Retina (tissue), 1 donor: ENCODE measurements at regions not wholly inside any gene's neighbourhood (a gene's known extent, or its start where the extent isn't known, plus 50 kb on each side); places are given as distances from the start of the nearest gene placed in this dataset.

ENCODE experiments used
- DNase-seq: peaks from one replicate; pipeline ENCODE4 v3.0.0-alpha.2; 2016

DNA sequence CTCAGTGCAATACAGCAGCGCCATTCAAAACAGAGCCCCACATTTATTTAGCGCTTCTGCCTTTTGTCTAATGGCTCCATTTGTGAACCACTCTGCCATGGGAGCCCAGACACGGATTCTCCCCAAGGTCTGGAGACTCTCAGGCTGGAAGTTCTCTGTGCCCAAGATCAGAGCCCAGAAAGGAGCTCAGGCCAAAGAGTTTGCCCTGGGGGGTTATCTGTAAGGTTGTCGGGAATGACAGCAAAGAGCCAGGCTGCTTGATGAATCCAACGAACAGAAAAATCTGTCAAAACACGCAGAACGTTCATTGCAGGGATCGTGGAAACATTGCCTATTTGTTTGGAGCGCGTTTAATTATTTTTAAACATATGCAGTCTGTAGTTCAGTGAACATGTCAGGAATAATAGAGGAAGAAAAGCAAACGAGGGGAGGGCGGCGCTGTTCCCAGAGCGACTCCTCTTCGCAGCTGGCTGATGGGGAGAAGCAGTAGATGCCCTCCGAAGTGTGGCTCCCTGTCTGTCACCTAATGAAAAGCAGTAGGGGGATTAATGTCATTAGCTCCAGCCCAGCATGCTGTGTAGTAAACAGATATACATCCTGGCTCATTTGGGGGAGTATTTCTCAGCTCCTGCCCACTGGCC is 464.9 kb upstream of the MPDZ start:
- DNase-seq, result peak; percentile 78

DNA sequence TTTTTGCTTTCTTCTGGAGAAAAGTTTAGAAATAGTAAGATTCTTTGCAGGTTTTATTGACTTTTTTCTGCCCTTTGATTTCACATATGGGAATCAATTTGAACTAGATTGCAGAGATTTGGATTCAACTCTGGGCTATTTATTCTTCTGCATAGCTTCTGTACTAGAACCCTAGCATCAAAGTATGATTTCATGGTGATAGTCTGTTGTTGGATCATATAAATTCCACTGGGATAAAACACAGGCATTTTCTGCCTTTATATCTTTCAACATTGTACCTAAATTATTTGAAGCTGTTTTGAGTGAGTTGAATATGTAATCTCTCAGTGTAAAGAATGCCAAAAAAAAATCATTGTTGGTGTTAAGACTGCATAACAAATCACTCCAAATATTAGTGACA is 458.4 kb upstream of the MPDZ start:
- no peak for DNase-seq

DNA sequence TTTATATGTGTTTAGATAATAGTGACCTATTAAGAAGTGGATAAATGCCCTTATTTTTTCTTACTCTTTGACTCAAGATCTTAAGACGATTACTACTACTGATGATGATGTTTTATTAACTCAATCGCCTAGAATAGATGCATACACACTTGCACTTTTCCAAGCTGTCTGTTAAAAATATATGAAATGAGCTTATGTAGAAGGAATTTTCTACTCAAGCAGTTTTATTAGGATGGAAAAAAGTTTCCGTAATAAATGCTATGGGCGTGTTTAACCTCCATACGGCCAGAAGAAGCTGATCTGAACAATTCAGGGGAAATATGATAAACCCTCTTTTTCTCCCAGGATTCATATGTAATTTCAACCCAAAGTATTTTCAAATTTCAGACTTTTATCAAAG is 455.7 kb upstream of the MPDZ start:
- DNase-seq, result no peak

DNA sequence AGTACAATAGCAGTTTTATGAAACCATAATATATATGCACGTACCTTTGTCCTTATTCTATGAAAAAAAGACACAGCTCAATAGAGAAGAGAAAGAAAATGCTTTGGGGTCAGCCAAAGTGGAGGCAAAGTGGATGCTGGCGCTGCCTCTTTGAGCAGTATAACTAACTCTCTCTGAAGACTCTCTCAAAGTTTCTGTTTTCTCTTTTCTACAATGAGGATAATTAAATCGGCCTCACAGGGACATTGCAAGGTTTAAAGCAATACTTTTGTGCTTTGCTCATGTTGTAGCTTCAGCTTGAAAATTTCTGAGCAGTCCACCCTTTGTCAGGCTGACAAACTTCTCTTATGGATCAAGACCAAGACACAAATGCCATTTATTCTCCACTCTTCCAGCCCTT is 455.1 kb upstream of the MPDZ start:
- DNase-seq, result no peak

DNA sequence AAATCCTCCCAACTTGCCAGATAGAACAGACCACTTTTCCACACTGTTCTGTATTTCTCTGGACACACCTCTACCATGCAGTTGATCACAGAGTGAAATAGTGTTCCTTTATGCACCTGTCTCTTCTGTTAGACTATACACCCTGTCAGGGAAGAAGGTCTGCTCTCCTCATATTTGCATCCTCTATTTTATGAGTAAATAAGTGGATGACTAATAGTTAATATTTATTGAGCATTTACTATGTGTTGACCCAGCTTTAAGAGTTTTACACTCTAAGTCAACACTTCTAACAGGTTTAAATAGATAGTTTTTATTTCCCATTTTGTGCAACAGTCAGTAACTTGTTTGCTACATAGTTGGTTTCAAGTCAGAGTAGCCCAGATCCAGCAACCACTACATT is 452.8 kb upstream of the MPDZ start:
- DNase-seq, result no peak

DNA sequence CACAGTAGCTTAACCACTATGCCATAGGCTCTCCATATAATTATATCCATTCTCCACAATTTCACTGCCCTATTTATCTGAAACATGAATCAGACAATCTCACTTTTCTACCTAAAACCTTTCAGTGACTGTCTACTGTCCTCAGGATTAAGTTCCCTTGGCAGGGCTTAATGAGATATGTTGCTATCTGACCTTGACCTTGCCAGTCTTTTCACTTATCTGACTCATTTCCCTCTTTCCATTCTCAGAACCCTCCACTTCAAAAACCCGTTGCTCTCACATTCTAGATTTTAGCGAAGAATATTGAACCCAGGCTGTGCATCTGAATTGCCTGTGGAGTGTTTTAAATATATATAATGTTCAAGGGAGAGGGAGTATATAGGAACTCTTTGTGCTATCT is 452.1 kb upstream of the MPDZ start:
- DNase-seq, result no peak

DNA sequence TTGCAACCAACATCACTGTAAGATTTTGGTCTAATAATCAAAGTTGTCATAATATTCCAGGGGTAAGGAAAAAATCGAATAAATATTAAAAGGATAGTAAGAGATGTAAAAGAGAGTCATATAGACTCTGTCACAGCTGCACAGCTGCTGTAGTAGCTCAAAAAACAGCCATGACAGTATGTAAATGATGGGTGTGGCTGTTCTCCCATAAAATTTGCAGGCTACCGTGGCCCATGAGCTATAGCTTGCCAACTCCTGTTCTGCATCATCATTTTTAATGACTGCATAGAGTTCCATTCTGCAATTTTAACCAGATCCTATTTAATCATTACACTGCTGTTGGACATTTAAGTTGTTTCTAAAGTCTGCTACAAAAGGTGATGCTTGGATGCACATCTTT is 450.5 kb upstream of the MPDZ start:
- no peak for DNase-seq

DNA sequence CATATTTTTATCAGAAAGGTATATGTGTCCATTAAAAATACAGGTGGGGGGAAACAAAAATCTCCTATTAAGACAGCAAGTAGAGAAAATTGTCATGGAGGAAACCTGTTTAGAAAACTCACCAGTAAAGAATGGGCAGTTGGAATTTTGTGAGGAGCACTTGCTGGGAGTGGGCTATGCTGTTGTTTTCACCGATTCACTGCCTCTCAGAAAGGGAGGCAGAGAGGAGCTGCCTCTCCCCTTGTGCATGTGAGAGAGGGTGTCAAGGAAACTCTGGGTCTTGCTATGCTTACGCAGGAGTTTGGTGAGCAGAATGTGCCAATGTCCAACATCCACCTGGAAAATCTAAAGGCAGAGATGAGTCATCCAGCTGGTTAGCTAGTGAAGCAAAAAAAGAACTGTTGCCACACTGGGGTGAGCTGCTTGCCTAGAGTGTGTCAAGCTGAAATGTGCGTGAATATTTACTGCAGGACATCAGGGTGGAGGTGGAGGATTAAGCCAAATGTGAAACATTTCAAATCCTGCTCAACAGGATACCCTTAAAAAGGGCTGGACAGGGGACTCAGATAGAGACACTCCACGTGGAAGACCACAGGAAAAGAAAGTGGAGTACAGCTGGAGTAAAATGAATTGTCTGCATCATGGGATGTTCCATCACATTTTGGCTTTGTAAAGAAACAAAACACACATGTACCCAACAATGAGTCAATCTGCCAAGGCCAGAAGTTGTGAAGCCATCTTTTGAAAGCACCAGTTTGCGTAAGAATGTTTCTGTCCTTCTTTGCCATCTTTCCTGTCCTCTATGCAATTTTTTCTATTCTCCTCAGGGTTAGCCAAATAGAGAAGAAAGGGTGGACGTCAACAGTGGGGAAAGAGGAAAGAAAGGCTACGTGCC is 449.7 kb upstream of the MPDZ start:
- DNase-seq, result no peak

DNA sequence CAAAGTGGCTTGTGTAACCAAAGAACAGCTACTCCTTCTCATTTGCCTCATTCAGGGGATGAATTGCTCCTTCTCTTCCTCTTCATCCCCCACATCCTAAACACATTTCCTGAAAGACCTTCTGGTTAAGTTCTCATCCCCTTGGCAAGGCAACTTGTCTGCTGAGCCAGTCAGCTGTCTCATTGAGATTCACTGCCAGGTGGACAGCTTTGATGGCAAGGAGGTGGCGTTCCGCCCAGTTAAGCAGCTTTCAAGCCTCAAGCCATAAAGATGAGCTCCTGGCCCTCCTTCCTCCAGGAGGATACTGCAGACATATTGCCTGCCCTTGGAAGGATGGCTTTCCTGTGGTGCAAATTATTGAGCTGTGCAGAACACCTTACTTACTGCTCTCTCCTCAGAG is 448.6 kb upstream of the MPDZ start:
- DNase-seq, result no peak

DNA sequence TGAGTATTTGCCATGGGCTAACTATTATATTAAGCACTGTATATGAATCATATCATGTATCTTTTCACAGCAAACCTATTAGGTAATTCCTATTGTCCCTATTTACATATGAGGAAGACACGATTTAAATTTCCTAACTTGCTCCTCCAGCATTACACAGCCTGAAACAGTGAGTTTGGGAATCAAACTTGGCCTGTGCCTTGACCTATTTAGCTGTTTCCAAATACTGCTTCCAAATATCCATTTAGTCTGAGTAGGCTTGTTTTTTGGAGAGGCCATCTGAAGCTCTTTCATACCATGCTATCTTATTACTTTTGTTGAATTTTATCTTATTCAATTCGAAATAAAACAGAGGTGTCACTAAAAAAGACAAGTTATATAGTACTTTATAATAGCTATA is 447.3 kb upstream of the MPDZ start:
- no peak for DNase-seq

DNA sequence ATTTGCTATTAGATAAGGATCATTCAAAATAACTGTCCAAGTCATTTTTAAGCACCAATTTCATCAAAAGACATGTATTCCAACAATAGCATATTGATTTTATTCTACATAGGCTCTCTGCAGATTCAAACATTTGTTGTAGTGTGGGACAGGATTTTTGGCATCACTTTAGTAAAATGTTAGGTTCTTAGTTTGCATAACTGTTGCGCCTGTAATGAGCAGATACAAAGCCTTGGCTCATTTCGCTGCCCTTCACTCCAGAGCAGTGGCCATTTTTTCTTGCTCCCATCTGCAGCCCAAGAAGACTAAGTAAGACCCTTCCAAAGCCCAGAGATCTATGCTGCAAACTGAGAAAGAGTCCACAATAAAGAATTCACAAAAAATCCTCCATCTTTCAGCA is 446.0 kb upstream of the MPDZ start:
- no peak for DNase-seq

DNA sequence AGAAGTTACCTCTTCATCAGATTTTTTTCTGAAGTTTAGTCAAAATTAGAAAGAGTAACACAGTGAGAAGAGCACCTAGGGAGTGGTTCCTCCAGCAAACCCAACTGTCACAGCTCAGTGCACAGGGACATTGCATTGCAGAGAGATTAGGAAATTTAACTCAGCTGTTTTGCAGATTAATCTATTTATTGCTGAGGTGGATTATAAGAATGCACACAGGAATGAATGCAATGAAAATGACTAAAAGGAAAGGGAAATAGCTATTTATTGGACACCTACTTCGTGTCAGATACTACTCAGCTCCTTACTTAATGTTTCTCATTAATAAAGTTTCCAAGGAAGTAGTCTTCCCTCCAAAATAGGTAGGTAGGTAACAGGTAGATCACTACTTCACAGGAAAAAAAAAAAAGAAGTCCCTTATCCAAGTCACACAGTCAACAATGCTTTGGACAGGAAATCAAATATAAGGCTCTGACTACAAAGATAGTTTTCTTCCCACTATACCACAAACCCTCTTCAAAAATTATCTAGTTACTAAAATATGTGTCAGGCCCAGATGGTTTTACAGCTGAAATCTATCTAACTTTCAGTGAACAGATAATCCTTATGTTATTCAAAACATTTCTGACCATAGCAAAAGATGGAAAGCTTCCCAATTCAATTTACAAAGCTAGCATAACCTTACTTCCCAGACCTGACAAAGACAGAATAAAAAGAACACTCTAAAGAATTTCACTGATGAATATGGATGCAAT is 442.2 kb upstream of the MPDZ start:
- DNase-seq, result no peak

DNA sequence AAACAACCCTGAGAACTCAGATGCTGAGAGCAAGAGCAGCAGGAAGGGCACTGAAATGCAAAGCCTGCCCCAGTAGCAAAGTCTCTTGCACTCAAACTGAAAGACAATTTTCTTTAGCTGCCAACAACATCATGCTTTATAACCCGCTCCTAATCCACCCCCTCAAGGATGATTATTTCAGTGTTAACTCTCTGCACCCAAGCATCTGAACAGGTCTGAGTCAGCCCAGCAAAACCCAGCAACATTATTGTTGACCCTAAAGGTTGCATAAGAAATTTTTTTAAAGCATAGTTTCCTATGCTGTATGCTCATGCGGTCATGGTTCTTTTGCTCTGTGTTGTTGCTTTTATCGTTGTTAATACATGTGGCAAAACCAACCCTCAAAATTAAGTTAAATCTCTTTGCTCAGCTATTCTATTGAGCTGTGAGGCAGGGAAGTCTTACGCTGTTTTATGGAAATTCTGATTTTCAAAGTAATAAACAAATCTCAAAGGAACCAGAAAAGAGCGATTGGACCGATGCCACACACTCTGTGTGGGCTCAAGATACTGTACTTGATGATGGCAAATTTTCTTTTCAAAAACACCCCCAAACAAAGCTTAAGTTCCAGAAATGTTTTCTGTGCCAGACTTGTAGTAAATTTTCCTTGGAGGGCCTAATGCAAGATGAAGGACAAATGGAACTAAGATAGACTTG is 440.6 kb upstream of the MPDZ start:
- no peak for DNase-seq

DNA sequence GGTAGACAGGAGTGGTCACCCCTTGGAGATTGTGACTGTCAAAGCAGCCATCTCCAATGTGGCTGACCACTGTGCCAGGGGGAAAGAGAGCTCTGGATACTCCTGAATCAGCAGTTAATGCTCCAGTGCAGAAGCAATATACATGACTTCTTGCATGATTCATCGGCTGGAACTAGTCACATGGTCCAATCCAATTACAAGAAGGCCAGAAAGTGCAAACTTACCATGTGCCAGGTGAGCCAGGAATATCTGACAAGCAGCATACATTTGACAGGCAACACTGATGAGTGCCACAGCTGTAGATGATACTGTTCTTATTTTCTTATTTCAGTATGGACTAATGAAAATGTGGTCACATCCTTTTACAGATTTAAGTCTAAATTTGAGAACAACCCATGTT is 440.0 kb upstream of the MPDZ start:
- DNase-seq, result no peak

DNA sequence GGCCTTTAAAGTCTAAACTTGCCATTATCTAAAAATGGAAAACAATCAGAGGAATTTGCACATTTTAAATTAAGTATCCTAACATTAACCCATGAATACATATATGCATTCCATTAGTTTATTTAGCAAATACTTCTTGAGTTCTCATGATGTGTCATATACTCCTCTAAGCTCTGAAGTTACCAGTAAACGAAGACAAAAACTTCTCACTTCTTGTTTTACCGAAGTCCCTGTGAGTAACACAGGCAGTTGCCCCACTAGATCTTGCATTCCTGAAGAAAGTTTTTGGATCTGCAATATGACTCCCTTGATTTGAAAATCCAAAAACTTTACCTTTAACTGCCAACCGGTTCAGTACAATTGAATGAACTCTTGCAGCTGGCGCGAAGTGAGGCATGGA is 439.0 kb upstream of the MPDZ start:
- no peak for DNase-seq

DNA sequence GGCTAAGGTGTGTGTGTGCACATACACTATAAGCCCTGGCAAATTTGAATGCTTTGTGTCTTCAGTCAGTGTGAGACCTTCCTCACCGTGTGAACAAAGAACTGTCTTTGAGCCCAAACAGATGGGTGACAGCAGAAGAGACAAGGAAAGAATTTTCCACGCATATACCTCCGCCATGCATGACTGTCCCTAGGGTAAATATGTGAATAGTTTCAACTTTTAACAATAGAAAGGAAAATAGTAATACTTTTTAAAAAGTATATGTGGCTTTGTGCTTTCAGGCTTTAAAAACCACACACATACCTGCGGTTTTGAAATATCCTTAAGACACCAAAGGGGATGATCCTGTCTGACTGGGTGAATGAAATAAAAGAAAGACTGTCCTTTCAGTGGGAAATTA is 438.6 kb upstream of the MPDZ start:
- no peak for DNase-seq

DNA sequence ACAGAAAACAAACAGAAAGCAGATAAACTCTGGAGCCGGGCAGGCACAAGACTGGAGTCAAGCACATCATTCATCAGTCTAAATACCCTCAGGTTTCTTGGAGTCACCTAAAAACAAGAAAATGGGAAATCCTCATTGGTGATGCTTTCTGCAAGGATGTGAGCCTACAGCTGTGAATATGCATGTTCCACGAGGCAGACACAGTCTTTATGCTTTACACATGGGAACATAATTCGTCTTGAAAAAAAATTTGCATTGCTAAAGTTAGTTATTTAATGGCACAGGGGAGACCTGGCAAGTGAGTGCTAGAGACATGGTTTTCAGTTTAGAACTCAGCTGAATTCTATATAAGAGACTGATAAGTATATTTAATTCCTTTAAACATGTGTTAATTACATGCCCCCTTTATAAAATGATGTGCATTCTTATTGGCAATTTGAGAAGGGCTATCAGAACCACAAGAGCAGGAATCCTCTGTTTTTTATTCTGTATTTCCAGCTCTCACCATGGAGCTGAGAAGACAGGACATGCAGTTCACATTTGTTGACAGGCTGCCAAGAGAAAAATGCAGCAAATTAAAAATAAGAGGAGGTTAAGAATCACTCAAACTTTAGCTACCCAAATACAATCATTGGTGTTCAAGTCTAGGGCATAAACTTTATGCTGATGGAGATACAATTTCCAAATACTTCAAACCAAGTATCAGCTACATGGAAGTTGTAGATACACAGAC is 438.0 kb upstream of the MPDZ start:
- DNase-seq, result no peak

DNA sequence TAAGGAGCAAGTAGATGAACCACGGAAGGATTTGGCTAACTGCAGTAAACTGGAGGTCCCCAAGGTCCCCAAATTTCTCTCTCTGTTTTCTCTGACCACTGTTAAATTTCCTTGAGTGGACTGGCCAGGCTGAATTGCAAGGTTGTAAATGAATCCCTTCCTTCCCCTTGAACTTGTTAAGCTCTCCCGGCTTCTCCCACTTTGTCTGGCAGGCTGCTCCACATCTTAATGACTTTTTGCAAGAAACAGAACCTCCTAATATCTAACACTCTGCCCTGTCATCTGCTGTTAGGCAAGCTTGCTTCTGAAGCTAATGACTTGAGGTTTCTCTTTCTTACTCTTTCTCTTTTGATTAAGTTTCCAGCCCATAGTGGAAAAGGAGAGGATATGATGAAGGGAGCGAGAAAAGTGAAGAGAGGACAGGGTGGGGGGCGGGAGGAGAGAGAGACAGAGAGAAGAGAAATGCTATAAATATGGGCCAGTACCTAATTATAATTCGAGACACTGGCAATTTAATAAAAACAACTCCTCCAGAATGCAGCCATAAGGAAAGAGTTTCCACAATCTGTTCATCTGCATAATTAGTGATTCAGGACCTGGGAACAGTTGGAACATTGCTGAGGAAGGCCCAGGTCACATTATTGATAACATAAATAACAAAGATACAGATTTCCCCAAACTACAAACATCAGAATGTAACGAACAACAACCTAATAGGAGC is 437.3 kb upstream of the MPDZ start:
- peak; percentile 16 for DNase-seq

DNA sequence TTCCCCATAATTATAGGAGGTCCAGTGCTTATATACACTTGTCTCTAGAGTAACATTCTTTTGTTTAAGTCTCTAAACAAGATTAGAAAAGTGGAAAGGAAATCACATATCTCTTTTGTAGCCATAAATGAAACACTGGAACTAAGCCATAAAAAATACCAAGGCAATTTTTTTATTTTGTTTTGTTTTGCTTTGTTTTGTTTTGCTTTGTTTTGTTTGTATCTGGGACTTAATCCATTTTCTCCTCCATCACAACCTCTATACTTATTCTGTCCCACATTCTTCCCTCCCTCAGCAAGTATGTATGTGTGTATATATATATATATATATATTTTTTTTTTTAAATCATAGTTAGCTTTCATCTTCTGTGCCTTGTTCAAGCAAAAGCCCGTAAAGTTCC is 436.6 kb upstream of the MPDZ start:
- no peak for DNase-seq

DNA sequence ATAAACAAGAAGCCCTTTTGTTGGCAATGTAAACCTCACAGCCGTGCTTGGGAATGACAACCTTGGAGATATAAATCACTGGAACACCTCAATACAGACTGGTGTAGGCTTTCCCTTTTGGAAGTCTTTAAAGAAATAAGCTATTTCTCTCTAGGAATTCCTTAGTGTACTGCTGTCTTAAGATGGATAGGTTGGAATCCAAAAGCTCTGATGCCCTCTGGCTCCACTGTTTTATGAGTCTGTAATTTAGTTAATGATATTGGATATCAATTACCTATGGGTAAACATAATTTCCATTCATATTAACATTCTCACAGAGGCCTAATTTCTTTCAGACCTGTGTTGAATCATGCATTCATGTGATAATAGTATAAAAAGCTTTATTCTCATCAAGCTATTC is 435.9 kb upstream of the MPDZ start:
- DNase-seq, result no peak

DNA sequence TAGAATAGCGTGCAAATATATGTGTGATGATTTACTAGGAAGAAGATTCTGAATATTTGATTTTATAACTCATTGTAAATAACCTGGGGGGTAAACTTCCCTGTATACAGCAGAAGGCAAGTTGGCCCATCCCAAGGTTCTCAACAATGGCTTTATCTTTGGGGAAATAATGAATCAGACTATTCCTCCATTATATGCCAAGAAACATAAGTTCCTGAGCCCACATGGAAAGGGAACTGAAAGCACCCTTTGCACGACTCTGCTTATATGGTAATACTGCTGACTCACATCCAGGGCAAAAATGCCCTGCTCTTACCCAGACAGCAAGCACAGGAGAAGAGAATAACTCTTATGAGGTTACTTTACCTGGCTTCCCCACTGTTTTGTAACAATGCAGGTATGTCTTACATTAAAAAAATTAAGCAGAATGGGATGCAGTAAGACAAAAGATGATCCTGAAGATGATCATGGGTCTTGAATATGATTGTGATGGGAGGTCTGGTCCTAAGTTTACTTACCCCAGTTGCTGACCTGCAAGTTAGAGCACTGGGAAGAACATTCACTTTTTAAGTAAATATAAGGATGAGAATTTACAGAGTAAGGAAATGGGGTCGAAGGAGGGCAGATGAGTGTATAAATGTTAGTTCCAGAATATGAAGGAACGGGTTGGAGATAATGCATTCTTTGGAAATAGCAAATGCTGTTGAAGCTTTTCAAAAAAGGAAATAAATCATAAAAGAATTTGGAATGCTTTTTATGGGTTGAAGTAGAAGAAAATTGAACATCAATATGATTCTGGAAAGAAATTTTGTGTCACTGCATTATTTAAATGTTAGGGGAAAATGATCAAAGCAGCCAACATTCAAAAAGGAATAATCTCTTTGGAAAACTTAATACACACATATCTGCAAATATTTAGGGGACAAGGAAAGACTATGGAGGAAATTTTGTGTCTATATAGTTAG is 428.4 kb upstream of the MPDZ start:
- no peak for DNase-seq
